GM13976 (cell line): ENCODE measurements at regions not wholly inside any gene's neighbourhood (a gene's known extent, or its start where the extent isn't known, plus 50 kb on each side); places are given as distances from the start of the nearest gene placed in this dataset.
"Not testable (repeated sequence)": the region's sequence is repeated elsewhere in the genome, so short reads cannot be mapped to it uniquely, and the experiment has no call there.

ENCODE experiments used
- DNase-seq: peaks from one replicate; pipeline ENCODE4 v3.0.0; 2012; ENCODE audit warnings: low spot score
- in situ Hi-C: fragments of 300-500 bp; cut with MboI; formaldehyde crosslinking; loops from one replicate; pipeline ENCODE4 v1.12.0; 2022; ENCODE audit warnings: low sequenced_read_pairs, mixed read lengths, inconsistent platforms; ENCODE audit not compliant: unreplicated experiment
- TF ChIP-seq, protein P1 (sequence below): IDR thresholded peaks from 2 replicates; pipeline ENCODE4 v1.5.1; 2012; ENCODE audit warnings: borderline replicate concordance, mild to moderate bottlenecking; ENCODE audit not compliant: insufficient read depth; ENCODE audit errors: extremely low read depth, missing control alignments, control extremely low read depth

DNA sequence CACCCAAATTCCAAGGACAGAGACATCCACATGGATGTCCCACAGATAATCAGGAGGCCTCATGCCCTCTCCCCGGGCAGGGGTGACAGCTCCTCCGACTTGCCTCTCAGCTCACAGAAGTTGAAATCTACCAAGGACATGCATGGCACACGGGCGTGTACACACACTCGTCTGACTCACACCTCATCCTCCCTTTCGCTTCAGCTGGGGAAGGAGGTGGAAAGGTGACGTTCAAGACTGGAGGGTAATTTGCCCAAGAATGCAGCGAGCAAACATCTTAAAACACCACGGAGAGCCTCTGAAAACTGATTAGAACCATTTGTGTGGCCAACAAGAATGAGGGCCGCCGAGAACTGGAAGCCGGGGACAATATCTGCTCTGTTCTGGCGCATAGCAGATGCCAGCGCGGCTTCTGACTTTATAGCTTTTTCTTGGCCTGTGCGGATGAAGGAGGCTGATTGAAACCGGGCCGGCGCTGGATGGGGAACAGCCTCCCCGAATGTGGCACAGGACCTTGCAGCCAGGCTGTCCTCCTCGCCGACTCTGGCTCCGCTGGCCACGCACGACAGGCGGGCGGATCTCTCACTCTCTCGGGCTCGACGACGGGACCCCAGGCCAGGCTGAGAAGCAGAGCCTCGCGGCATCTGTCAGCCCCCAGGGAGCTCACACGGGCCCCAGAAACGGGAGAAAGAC is 100.9 kb downstream of the C16orf95 start:
- no peak for DNase-seq
- in situ Hi-C loops = no loop called here
- TF ChIP-seq, protein P1, sequence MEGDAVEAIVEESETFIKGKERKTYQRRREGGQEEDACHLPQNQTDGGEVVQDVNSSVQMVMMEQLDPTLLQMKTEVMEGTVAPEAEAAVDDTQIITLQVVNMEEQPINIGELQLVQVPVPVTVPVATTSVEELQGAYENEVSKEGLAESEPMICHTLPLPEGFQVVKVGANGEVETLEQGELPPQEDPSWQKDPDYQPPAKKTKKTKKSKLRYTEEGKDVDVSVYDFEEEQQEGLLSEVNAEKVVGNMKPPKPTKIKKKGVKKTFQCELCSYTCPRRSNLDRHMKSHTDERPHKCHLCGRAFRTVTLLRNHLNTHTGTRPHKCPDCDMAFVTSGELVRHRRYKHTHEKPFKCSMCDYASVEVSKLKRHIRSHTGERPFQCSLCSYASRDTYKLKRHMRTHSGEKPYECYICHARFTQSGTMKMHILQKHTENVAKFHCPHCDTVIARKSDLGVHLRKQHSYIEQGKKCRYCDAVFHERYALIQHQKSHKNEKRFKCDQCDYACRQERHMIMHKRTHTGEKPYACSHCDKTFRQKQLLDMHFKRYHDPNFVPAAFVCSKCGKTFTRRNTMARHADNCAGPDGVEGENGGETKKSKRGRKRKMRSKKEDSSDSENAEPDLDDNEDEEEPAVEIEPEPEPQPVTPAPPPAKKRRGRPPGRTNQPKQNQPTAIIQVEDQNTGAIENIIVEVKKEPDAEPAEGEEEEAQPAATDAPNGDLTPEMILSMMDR = no peak

DNA sequence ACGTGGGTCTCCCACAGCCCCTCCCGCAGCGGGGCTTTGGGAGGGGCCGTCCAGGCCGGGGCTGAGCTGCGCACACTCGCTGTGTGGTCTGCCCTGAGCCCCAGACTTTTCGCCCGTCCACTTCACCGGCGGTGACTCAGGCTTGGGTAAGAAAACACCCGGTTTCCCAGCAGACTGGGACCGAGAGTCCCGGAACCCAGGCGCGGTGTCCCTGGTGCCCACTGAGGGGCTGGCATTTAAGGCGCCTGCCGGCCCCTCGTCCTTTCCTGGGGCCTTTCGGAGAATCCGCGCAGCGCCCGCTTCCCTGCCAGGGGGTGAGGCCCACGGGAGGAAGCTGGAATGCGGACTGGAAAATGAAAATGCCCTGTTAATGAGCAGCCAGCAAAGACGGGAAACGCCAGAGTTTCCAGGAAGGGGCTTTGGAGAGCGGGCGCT is 100.3 kb downstream of the C16orf95 start:
- in situ Hi-C loops = no loop called here
- no peak for DNase-seq
- TF ChIP-seq, protein P1 = no peak

DNA sequence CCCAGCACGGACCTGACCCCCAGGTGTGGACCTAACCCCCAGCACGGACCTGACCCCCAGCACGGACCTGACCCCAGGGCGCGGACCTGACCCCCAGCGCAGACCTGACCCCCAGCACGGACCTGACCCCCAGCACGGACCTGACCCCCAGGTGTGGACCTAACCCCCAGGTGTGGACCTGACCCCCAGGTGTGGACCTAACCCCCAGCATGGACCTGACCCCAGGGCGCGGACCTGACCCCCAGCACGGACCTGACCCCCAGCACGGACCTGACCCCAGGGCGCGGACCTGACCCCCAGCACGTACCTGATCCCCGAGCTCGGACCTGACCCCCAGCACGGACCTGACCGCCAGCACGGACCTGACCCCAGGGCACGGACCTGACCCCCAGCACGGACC is 99.4 kb downstream of the C16orf95 start:
- in situ Hi-C loops, DNase-seq: not testable (repeated sequence)

DNA sequence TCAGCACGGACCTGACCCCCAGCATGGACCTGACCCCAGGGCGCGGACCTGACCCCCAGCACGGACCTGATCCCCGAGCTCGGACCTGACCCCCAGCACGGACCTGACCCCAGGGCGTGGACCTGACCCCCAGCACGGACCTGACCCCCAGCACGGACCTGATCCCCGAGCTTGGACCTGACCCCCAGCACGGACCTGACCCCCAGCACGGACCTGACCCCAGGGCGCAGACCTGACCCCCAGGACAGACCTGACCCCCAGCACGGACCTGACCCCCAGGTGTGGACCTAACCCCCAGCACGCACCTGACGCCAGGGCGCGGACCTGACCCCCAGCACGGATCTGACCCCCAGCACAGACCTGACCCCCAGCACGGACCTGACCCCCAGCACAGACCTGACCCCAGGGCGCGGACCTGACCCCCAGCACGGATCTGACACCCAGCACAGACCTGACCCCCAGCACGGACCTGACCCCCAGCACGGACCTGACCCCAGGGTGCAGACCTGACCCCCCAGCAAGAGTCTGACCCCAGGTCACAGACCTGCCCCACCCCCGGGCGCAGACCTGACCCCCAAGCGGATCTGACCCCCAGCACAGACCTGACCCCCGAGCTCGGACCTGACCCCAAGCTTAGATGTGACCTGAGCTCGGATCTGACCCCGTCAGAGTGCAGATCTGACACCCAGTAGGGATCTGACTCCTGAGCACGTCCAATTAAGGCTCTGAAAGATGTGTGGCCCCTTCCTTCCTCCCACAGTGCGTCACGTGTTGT is 98.7 kb downstream of the C16orf95 start:
- DNase-seq = no peak
- in situ Hi-C loops = no loop called here
- TF ChIP-seq, protein P1 = no peak

DNA sequence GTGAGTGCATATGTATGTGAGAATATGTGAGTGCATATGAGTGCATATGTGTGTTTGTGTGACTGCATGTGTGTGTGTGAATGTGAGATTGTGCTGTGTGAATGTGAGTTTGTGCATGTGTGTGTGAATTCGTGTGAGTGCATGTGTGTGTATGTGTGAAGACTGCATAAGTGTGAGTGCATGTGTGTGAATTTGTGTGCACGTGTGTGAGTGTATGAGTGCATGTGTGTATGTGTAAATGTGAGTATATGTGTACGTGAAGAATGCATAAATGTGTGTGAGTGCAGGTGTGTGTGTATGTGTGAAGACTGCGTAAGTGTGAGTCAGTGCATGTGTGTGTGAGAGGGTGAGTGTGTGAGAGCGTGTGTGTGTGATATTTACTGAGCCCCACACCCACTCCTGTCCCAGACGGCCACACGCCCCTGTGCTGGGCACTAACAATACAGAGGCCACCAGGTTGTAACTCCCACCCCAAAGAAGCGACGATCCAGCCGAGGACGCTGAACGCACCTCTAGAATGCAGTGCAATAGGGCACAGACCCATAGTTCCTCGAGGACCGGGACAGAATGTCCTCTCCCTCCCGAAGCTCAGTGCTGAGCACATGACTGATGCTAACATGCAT is 97.8 kb downstream of the C16orf95 start:
- no peak for DNase-seq
- TF ChIP-seq, protein P1 = no peak
- in situ Hi-C loops = no loop called here

DNA sequence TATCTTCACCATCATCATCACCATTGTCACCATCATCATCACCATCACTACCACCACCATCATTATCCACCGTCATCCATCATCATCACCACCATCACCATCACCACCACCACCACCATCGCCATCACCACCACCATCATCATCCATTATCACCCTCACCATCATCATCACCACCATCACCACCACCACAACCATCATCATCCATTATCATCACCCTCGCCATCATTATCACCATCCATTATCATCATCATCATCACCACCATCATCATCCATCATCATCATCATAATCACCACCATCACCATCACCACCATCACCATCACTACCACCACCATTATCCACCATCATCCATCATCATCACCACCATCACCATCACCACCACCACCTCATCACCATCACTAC is 95.6 kb downstream of the C16orf95 start:
- TF ChIP-seq, protein P1 = no peak
- DNase-seq = no peak
- in situ Hi-C loops = no loop called here

DNA sequence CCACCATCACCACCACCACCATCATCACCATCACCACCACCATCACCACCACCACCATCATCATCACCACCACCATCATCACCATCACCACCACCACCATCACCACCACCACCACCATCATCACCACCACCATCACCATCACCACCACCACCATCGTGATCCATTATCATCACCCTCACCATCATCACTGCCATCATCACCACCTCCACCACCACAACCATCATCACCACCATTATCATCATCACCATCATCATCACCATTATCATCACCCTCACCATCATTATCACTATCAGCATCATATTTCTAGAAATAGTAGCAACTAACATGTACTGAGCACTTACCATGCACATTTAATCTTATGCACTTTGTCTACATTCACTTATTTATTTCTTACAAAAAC is 94.9 kb downstream of the C16orf95 start:
- in situ Hi-C loops = no loop called here

More for the DNA sequence above, 94.9 kb downstream of the C16orf95 start:
- TF ChIP-seq, protein P1 = no peak
- DNase-seq = no peak
